IPS-18c (cell line): ENCODE measurements at regions not wholly inside any gene's neighbourhood (a gene's known extent, or its start where the extent isn't known, plus 50 kb on each side); places are given as distances from the start of the nearest gene placed in this dataset.

Experiments
- H3K4me3 ChIP-seq: 2 replicates; pipeline ENCODE4 v1.7.0; 2013; ENCODE audit warnings: low read depth, mild to moderate bottlenecking, low read length, moderate library complexity; ENCODE audit not compliant: insufficient read depth
- H3K9me3 ChIP-seq: one replicate; pipeline ENCODE4 v1.6.1; 2013; ENCODE audit warnings: mild to moderate bottlenecking, low read length, moderate library complexity; ENCODE audit not compliant: control insufficient read depth, insufficient read depth

DNA sequence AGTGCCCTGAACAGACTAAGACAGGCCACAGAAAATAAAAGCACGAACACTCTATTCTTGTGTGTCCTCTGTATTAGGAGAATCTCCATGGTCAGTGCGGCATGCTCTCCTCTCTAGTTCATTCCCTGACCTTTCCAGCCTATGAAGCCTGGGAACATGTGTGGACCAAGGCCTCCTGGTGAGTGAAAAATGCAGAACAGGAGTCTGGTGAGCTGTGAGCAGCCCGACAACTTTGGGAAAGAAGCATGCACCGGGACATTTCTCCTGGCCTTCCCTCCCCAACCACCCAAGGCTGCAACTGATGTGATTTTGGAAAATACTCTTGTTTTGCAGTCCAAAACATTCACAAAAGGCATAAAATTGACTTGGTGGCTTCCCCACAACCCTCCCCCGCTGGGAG is 878.3 kb upstream of the ID2 start:
- Histone ChIP-seq H3K4me3 (no peak overlapping the region), H3K9me3 (peaks cover 2% of the 10 kb centered on the region)

DNA sequence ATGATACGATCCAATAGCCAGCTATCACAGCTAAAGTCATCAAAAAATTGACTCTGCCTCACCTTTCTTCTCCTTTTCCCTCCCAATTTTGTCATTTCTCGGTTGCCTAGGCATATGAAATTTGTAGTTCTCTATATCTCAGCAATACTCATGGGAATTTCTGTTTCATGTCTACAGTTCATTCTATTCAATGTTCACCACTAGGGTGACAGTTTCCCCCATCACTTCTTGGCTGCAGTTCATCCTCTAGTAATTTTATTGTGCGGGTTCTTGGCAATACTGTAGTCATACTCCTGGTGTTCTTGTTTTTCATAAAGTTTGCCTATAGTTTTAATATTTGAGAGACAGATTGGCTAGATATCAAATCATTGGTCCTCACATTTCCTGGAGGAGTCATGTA is 872.2 kb upstream of the ID2 start:
- no peaks in the 10 kb centered on the region for H3K9me3 ChIP-seq
- no peak overlapping the region for H3K4me3 ChIP-seq

DNA sequence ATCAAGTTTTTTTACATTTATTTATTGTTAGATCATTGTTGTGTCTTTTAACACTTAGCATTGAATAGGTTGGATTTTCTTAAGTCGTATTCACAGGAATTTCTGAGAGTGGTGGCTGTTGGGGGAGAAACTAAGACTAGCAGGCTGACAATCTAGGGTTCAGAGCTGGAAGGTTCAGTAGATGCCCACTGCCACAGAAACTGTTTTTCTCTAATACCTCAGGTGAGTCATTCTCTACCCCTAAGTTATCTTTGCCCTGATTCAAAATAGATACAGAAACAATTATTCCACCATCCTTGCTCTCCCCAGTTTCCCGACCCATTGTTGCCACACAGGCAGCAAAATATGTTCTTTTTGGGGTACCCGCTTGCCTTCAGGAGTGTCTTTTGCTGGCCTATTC is 870.8 kb upstream of the ID2 start:
- Histone ChIP-seq H3K4me3 (no peak overlapping the region), H3K9me3 (no peaks in the 10 kb centered on the region)

DNA sequence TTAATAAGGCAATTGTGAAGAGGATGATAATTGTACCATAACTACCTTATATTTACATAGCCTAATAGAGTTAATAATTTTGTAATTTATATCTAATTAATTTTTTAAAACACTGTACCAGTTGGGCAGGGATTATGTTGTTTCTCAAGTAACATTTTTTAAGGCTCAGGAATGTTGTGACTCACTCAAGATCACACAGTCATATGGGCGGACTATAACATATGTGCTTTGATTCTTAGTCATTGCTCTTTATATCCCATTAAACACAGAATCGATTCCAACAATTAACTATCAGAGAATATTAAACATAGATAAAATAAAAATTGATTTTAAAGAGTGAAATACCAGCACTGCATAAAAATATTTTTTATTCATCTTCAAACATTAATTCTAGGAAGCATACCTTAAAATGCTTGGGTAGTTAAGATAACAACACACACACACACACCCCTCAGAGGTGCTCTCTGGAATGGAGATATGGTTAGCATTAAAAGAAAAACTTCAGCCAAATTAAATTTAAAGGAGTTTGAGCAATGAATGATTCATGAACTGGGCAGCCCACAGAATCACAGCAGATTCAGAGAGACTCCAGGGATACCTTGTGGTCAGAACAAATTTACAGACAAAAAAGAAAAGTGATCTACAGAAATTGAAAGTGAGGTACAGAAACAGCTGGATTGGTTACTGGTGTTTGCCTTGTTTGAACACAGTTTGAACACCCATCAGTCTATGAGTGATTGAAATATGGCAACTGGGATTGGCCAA is 869.4 kb upstream of the ID2 start:
- Histone ChIP-seq H3K4me3 (no peak overlapping the region), H3K9me3 (no peaks in the 10 kb centered on the region)

DNA sequence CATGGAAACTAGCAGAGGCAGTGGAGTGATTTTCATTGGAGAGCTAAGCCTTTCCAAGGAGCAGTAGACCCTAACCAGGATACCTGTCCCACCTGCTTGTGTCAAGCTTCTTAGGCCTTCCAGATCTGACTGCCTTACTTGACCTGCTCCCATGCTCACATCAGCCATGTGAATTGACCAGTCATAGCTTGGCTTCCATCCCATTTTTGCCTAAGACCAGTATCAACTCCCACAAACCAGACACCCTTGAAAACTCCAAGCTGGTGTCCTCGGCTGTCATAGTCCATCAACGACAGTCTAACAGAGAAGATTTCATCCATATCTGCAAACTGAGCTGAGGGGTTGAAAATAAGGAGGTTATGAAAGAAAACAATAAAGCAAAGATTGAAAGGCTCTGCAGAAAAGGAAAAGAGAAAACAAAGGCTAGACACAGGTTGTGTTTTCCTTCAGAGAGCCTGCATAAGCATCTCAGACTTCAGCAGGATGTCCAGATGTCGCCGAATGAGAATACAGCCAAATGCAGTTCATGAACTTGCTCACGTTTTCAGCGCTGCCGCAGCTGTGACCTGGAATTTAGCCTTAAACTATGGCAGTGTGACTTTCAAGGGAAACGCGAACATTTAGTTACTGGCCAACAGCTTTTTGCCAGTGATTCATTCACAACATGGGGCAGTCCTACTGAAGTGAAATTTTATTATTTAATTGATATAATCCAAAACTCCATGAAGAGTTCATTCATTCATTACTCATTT is 868.1 kb upstream of the ID2 start:
- H3K4me3 ChIP-seq, result no peak overlapping the region
- no peaks in the 10 kb centered on the region for H3K9me3 ChIP-seq

DNA sequence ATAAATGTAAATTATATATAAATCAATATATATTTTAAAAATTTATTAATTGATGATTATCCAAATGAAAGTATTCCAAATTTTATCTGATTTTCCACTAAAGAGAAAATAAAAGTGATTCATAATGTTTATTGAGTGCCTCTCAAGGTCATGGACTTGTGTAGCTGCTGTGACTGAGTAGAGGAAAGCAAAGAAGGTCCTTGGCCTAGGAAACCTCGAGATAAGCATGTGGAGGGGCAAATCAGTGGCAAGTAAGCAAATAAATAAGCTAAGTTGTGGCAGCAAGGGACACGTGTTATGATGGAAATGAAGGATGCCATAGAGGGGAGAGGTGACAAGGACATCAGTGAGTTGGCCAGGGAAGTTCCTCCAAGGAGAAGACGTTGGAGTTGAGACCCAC is 866.1 kb upstream of the ID2 start:
- Histone ChIP-seq H3K9me3 (no peaks in the 10 kb centered on the region), H3K4me3 (no peak overlapping the region)

DNA sequence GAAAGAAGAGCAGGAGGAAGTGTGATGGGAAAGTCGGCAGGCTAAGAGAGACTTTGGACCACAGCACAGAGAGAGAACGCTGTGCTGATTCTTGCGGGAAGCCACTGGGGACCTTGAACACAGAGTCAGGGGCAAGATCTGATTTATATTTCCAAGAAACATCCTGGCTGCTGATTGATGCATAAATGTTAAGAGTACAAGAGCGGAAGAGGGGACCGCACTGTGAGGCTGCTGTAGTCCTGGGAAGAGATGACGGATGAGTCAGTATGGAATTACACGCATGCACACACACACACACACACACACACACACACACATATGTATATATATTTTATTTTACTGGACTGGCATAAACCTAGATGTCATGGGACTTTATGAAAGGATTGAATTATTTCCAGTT is 865.6 kb upstream of the ID2 start:
- Histone ChIP-seq H3K9me3 (no peaks in the 10 kb centered on the region), H3K4me3 (no peak overlapping the region)

DNA sequence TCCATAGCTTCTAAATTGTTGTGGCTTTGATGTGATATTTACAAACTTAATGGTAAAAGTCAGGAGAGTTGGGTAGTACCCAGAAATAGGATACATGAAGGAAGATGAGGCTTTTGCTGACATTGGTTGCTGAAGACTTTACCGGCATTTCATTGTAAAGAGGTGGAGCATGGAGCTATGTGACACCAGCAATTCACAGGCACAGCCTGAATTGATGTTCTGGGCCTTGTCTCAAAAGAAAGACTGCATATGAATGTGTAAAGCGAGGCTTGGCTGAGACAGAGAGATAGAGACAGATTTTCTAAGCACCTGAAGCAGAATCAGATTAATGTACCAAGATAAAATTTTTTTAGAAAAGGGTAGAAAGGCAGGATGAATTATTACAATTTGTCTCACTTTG is 864.9 kb upstream of the ID2 start:
- Histone ChIP-seq H3K9me3 (no peaks in the 10 kb centered on the region), H3K4me3 (no peak overlapping the region)

DNA sequence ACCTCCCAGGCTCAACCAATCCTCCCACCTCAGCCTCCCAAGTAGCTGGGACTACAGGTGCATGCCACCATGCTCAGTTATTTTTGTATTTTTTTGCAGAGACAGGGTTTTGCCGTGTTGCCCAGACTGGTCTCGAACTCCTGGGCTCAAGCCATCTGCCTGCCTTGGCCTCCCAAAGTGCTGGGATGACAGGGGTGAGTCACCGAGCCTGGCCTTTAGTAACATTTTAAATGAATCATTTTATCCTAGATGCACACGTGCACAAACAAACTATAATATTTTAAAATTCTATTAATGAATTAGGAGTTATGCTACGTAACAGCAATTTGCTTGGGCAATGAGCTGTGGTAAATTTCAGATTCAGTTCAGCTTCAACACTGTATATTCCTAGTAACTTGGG is 862.5 kb upstream of the ID2 start:
- H3K4me3 ChIP-seq, result no peak overlapping the region
- H3K9me3 ChIP-seq, result no peaks in the 10 kb centered on the region

DNA sequence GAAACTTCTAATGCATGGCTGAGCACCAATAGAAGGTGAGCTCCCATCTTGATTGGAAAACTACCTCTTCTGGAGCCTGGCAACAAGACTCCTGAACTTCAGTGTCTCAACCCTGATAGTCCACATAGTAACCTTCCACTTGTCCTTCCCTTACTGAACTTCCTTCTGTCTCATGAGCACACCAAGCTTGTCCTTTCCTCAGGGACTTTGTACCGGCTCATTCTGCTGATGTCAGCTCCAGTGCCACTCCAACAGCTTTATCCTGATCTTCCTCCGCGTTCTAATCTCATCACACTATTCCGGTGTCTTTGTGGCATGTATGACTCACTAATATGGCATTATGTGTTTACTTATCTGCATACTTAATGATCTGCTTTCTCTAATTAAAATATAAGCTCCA is 862.0 kb upstream of the ID2 start:
- H3K9me3 ChIP-seq, result no peaks in the 10 kb centered on the region
- H3K4me3 ChIP-seq, result no peak overlapping the region

DNA sequence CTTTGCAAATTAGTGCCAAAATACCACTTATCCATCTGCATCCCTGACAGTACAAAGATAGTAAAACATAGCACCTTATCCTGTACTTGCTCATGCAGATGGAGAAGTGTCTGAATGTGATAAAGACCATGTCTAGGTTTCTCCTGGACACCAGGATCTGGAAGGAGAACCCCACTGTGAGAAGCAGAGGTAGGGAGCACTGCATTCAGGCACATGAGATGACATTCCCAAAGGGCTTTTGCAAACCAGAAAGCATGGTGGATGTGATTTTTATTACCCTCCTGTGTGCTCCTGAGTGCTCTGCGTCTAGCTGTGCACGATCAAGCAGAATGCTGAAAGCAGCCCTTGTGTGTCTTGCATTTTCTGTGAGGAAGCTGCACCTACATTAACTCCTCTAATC is 857.6 kb upstream of the ID2 start:
- H3K4me3 ChIP-seq, result no peak overlapping the region
- no peaks in the 10 kb centered on the region for H3K9me3 ChIP-seq

DNA sequence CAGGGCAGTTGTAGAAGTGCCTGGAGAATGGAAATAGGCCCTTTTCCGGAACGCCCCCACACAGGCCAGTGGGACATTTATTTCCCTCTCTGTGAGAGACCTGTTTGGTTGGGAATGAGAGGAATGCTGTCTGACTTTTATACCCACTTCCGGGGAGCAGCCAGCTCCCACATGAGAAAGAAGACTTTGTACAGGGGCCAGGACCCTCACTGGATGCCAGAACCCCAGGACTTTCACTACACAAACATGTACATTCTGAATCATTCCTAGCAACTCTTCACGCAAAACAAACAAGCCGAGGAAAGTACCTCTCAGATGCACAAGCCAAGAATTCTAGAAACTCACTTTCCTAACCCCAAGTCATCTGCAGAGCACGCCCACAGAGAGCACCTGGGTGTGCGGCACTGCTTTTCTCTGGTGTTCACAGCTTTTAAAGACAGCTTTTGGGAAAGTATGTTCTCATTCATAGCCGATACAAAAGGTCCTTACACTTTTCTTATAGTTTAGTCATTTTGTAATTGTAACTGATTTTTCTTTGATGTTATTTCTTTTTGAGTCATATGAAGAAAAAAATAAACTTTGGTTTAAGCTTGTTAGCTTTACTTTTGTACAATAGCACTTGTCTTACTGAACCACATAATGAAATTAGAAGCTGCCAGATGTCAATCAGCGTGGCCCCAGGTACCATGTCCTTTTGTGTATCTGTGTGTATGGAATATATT is 856.1 kb upstream of the ID2 start:
- Histone ChIP-seq H3K4me3 (no peak overlapping the region), H3K9me3 (no peaks in the 10 kb centered on the region)

DNA sequence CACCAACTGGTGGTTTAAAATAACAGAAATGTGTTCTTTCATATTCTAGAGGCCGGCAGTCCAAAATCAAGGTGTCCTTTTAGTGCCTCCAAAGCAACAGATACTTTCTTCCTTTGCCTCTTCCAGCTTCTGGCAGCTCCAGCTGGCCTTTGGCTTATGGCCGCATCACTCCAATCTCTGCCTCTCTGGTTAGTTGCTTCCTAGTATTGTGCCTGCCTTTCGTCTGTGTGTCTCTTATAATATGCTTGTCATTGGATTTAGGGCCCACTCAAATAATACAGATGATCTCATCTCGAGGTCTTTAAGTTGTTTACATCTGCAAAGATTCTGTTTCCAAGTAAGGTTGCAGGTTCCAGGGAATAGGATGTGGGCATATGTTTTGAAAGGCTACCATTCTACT is 855.2 kb upstream of the ID2 start:
- Histone ChIP-seq H3K4me3 (no peak overlapping the region), H3K9me3 (no peaks in the 10 kb centered on the region)

DNA sequence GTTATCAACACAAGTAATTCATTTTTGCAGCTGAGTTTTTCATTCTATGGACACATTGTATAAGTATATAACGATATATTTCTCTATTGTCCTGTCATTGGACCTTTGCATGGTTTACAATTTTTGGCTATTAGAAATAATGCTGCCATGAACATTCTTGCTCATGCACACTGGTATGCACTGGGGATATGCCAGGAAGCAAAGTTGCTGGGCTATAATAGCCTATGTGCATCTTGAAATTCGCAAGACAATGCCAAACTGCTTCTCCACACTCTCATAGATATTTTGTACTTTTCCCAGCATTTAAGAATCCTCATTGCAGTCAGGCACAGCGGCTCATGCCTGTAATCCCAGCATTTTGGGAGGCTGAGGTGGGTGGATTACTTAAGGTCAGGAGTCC is 852.6 kb upstream of the ID2 start:
- H3K4me3 ChIP-seq, result no peak overlapping the region

DNA sequence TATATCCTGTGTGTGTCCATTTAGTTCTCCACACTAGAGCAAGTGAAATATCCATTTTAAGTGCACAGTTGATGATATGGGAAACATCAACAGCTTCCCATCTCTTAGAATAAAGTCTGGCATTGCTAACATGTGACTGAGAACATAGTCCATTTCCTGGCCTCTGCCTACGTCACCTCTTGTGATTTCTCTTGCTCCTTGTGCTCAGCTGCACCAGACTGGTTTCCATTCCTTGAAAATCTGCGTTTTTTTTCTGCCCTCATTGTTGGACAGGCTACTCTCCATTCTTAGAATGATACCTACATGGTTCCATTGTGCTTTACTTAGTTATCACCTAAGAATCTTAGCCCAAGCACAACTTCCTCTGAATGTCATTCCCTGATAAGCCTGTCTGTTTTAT is 851.2 kb upstream of the ID2 start:
- no peaks in the 10 kb centered on the region for H3K9me3 ChIP-seq
- H3K4me3 ChIP-seq, result no peak overlapping the region

More for the DNA sequence above, 852.6 kb upstream of the ID2 start:
- no peaks in the 10 kb centered on the region for H3K9me3 ChIP-seq

DNA sequence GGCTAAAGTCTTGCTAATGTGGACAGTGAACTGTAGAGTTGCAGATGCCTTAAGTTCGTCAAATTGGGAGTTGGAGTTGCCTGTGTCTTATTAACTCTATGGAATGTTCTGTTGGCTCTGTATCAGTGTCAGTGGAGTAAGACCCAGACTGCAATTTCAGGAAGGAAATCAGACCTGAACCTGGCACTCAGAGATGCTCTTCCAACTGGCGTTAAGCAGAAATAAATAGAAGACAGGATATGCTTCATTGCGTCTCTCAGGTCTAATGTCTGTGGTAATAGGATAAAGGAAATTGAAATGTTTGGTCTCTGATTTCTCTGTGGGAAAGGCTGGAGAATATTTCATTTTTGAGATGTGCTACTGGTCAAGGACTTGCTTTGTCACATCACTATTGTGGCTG is 846.7 kb upstream of the ID2 start:
- Histone ChIP-seq H3K9me3 (no peaks in the 10 kb centered on the region), H3K4me3 (no peak overlapping the region)

DNA sequence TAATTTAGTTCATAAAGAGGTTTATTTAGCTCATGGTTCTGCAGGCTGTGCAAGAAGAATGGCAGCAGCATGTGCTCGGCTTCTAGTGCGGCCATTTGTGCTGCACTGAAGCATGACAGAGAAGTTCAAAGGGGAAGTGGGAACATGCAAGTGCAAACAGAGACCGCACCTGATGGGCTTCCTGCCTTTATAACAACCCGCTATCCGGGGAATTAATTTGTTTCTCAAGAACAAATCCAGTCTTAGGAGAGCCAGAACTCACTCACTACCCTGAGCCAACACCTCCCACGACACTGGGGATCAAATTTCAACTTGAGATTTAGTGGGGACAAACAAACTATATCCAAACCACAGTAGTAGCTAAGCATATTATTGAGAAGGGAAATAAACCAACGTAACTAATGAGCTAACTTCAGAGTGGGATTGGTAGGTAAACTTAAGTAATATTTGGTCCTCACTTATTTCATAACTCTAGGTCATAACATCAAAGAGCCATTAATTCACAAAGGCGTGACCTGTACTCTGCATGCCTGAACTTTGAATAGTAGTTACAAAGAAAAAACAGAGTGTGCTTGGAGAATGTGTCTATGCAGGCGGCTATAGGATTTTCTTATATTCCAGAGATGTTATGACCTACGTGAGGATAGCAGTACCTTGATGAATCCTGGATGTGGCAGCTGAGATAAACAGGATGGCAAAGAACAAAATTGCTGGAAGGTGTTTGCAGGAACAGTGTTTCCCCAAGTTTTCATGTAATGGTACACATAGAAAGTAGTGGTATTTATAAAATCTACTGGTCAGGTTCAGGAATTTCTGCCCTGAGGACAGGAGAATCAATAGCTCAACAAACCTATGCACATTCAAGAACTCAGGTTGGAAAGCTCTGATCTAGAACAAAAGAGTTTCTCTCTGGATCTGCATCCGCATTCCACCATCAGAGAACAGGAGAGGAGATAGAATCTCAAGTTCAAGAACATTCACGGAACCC is 845.9 kb upstream of the ID2 start:
- H3K4me3 ChIP-seq, result no peak overlapping the region
- H3K9me3 ChIP-seq, result no peaks in the 10 kb centered on the region
